Muscle of leg (tissue), 3 donors: ENCODE measurements at regions not wholly inside any gene's neighbourhood (a gene's known extent, or its start where the extent isn't known, plus 50 kb on each side); places are given as distances from the start of the nearest gene placed in this dataset.
"Not testable (repeated sequence)": the region's sequence is repeated elsewhere in the genome, so short reads cannot be mapped to it uniquely, and the experiment has no call there.

Source experiments
- DNase-seq: peaks from one replicate; pipeline ENCODE4 v3.0.0; 2013
- H3K27ac ChIP-seq: one replicate; pipeline ENCODE4 v1.5.1; 2013; ENCODE audit warnings: mild to moderate bottlenecking, low read length, control low read depth
- H3K27me3 ChIP-seq: one replicate; pipeline ENCODE4 v1.6.1; 2013; ENCODE audit warnings: low read length; ENCODE audit not compliant: control insufficient read depth, insufficient read depth
- H3K36me3 ChIP-seq: one replicate; pipeline ENCODE4 v1.6.1; 2013; ENCODE audit warnings: low read length; ENCODE audit not compliant: control insufficient read depth, insufficient read depth
- H3K4me1 ChIP-seq: one replicate; pipeline ENCODE4 v1.6.1; 2013; ENCODE audit warnings: low read length; ENCODE audit not compliant: control insufficient read depth, insufficient read depth
- H3K4me3 ChIP-seq: one replicate; pipeline ENCODE4 v1.5.1; 2013; ENCODE audit warnings: low read length, control low read depth
- H3K9me3 ChIP-seq: replicated peaks from 2 replicates; pipeline ENCODE4 v1.6.1; 2013; ENCODE audit warnings: low read depth, low read length; ENCODE audit not compliant: control insufficient read depth
- WGBS: methylation state at CpG from one replicate; pipeline ENCODE4 v1.1.5; 2013; ENCODE audit warnings: missing lambda C conversion rate; ENCODE audit not compliant: insufficient coverage; 5-methylcytosine and 5-hydroxymethylcytosine counted together

DNA sequence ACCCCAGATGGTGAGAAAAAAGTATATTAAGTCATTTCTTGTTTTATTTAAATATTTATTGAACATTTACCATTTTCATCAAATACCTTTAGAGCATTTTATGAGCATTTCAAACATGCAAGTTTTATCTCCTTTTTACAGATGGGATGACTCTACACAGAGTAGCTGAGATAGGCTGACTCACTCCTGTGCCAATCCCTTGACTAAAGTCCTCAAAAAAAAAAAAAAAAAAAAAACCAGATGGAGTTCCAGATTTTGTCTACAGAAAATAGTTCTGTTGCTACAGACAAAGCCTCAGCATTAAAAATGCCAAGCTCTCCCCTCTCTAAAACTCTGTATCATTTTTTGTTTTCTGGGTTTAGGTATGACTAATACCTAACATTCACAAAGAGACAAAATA lies 303.0 kb upstream of the PLD5 start:
- H3K4me1 ChIP-seq = no peaks in the 10 kb centered on the region
- H3K9me3 ChIP-seq = no peaks in the 10 kb centered on the region
- H3K27ac ChIP-seq = no peak overlapping the region
- DNase-seq = no peak
- H3K36me3 ChIP-seq = no peaks in the 10 kb centered on the region
- H3K4me3 ChIP-seq = no peak overlapping the region
- H3K27me3 ChIP-seq = no peaks in the 10 kb centered on the region

- 29% methylated on average over 1 of the region's 6 CpGs for WGBS
- DNase-seq = peak; percentile 4
- Histone ChIP-seq H3K4me3 (no peak overlapping the region), H3K27me3 (no peaks in the 10 kb centered on the region), H3K4me1 (no peaks in the 10 kb centered on the region), H3K27ac (no peak overlapping the region), H3K36me3 (no peaks in the 10 kb centered on the region), H3K9me3 (no peaks in the 10 kb centered on the region)
These were observed 302.3 kb upstream of the PLD5 start for GRCh38 chr1:242826701-242827336.

DNA sequence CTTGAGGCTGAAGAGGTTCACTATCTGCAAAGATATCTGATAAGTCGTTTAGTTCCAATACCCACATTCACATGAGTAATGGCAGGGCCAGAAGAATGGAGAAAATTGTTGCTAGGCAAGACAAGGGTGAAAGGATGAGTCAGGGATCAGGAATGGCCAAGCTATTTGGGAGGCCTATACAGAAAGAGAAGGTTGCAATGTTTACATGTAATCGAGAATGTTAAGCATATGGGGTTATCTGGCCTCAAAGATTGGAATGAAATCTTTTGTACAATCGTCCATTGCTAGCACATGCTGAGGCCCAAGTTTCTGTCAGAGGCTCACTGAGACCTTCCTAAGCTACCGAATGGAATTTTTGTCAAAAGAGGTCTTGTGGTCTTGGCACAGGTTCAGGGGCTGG lies 299.9 kb upstream of the PLD5 start:
- H3K4me3 ChIP-seq = no peak overlapping the region
- H3K27ac ChIP-seq = no peak overlapping the region
- H3K4me1 ChIP-seq = no peaks in the 10 kb centered on the region
- WGBS = 75% methylated on average over 2 of the region's 4 CpGs
- H3K27me3 ChIP-seq = no peaks in the 10 kb centered on the region
- H3K9me3 ChIP-seq = no peaks in the 10 kb centered on the region
- no peaks in the 10 kb centered on the region for H3K36me3 ChIP-seq
- DNase-seq = no peak

DNA sequence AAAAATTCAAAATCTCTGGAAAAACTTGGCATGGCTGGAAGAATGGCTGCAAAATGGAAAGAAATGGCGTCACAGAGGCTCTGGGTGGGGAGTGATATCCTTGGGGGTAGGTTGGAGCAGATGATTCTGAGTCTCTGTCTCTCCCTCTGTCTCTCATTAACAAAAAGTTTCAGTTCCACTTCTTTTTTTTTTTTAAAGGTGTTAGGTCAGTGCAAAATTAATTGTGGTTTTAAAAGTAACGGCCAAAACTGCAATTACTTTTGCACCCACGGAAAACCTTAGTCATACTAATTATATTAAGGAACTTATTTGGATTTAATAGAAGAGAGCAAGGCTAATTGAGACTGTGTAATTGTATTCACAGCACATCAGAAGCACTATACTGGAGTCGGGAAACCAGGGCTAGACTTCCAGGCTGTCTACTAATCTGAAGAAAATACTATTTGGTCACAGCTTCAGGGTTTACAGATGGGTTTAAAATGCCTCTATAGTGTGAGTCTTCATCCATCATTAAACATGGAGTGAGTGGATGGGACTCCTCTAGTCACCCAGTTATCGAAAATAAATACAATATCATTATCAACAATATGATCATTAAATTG lies 289.1 kb upstream of the PLD5 start:
- H3K36me3 ChIP-seq = no peaks in the 10 kb centered on the region
- DNase-seq = no peak
- H3K4me1 ChIP-seq = no peaks in the 10 kb centered on the region
- H3K9me3 ChIP-seq = no peaks in the 10 kb centered on the region
- WGBS = no CpG with 5 or more reads among the region's 5 CpGs
- H3K27me3 ChIP-seq = no peaks in the 10 kb centered on the region
- H3K27ac ChIP-seq = no peak overlapping the region
- H3K4me3 ChIP-seq = no peak overlapping the region

- H3K36me3 ChIP-seq = no peaks in the 10 kb centered on the region
- 17% methylated on average over 1 of the region's 5 CpGs for WGBS
- no peaks in the 10 kb centered on the region for H3K9me3 ChIP-seq
- H3K27me3 ChIP-seq = no peaks in the 10 kb centered on the region
- H3K4me1 ChIP-seq = no peaks in the 10 kb centered on the region
- H3K4me3 ChIP-seq = no peak overlapping the region
- DNase-seq = no peak
- H3K27ac ChIP-seq = no peak overlapping the region
These were observed 286.8 kb upstream of the PLD5 start for GRCh38 chr1:242811092-242811840.

GRCh38 chr1:242806324-242806723 lies 281.8 kb upstream of the PLD5 start:
- H3K27ac ChIP-seq = no peak overlapping the region
- DNase-seq = no peak
- no peaks in the 10 kb centered on the region for H3K36me3 ChIP-seq
- no peaks in the 10 kb centered on the region for H3K9me3 ChIP-seq
- 63% methylated on average over 1 of the region's 2 CpGs for WGBS
- no peak overlapping the region for H3K4me3 ChIP-seq
- no peaks in the 10 kb centered on the region for H3K4me1 ChIP-seq
- H3K27me3 ChIP-seq = no peaks in the 10 kb centered on the region

DNA sequence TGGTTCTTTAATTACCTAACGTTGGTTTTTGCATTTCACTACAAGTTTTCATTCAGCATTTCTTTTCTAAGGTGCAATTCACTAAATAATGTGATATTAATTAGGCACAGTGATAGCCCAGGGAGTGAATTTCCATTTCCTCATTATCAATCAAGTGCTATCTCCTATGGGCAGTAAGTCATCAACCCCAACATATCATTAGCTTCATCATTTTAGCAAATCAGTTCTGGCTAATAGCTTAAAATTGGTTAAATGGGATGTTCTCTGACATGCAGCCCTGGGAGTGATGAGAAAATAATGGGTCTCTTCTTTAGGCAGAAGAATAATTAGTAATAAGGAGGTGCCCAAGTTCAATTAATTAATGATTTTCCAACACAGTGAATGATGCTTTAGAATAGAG lies 280.9 kb upstream of the PLD5 start:
- not testable (repeated sequence) for H3K36me3 ChIP-seq, H3K27ac ChIP-seq, H3K4me1 ChIP-seq, H3K27me3 ChIP-seq, H3K9me3 ChIP-seq, DNase-seq, H3K4me3 ChIP-seq
- no CpG with 5 or more reads among the region's 1 CpG for WGBS

DNA sequence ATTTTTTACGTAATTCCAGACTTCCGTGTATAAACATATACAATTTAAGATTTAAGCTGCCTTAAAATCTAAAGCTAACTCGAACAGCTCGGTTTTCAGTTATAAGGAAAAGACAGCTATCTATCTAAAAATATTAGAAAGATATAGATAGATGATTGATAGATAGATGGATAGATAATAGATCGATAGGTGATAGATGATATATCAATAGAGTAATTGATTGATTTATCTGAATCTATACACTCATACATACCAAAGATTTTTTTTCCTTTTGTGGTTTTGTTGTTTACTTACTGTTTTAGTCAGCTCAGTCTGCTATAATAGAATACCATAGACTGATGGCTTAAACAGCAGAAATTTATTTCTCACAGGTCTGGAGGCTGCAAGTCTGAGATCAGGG lies 278.5 kb upstream of the PLD5 start:
- H3K27ac ChIP-seq = no peak overlapping the region
- DNase-seq = no peak
- no peaks in the 10 kb centered on the region for H3K4me1 ChIP-seq
- H3K27me3 ChIP-seq = no peaks in the 10 kb centered on the region
- no peaks in the 10 kb centered on the region for H3K36me3 ChIP-seq
- WGBS = no CpG with 5 or more reads among the region's 5 CpGs
- no peaks in the 10 kb centered on the region for H3K9me3 ChIP-seq
- no peak overlapping the region for H3K4me3 ChIP-seq

DNA sequence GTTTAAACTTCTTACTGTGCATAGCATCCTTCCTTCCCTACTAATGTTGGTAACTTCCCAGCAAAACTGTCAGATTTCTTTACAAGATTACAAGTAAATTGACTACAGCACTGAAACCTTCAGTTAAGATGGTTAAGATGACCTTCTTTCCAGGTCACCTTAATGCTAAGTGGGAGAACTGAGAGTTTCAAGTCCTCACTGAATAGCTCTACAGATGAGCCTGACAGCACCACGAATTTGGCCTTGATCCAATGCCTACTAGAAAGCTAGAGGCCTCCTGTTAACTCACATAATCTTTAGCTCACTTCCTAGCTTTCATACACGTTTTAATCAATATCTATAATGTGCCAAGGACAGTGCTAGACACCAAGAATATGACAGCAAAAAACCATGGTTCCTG lies 276.0 kb upstream of the PLD5 start:
- Histone ChIP-seq H3K4me3 (no peak overlapping the region), H3K9me3 (no peaks in the 10 kb centered on the region), H3K27ac (no peak overlapping the region), H3K27me3 (no peaks in the 10 kb centered on the region), H3K36me3 (no peaks in the 10 kb centered on the region), H3K4me1 (no peaks in the 10 kb centered on the region)
- no peak for DNase-seq
- 40% methylated on average over 2 of the region's 2 CpGs for WGBS

GRCh38 chr1:242797856-242798255 lies 273.4 kb upstream of the PLD5 start:
- H3K4me3 ChIP-seq = no peak overlapping the region
- H3K9me3 ChIP-seq = no peaks in the 10 kb centered on the region
- H3K27ac ChIP-seq = no peak overlapping the region
- no peaks in the 10 kb centered on the region for H3K27me3 ChIP-seq
- no peaks in the 10 kb centered on the region for H3K36me3 ChIP-seq
- H3K4me1 ChIP-seq = no peaks in the 10 kb centered on the region
- no peak for DNase-seq
